ENCODE measurements at regions not wholly inside any gene's neighbourhood (a gene's known extent, or its start where the extent isn't known, plus 50 kb on each side); places are given as distances from the start of the nearest gene placed in this dataset.
"Not testable (repeated sequence)": the region's sequence is repeated elsewhere in the genome, so short reads cannot be mapped to it uniquely, and the experiment has no call there.

- Histone ChIP-seq H2AFZ (ENCODE audit: low read depth, low read length) (no peak overlapping the region), H3K4me3 (replicated peaks in 1 of 3; ENCODE audit: insufficient read depth in 1 of 3, low read depth in 1 of 3, low read length in 3 of 3) (no peak overlapping the region), H4K20me1 (replicated peaks; ENCODE audit: control insufficient read depth, extremely low read depth, insufficient read depth, low read length) (no peaks in the 10 kb centered on the region), H3K27ac (ENCODE audit: insufficient read depth, low read depth, low read length) (no peak overlapping the region), H3K4me1 (ENCODE audit: control insufficient read depth, extremely low read depth, insufficient read depth, low read length) (no peaks in the 10 kb centered on the region), H3K4me2 (ENCODE audit: insufficient read depth, low read length) (no peak overlapping the region), H3K9me1 (replicated peaks; ENCODE audit: control insufficient read depth, extremely low read depth, insufficient read depth, low read length) (no peaks in the 10 kb centered on the region), H3K79me2 (ENCODE audit: control insufficient read depth, insufficient read depth, low read length) (no peaks in the 10 kb centered on the region), H3K27me3 (ENCODE audit: control insufficient read depth in 2 of 2, insufficient read depth in 2 of 2, low read length in 2 of 2) (no peaks in the 10 kb centered on the region), H3K9ac (replicated peaks; ENCODE audit: extremely low read depth, insufficient read depth, low read length) (no peak overlapping the region), H3K36me3 (ENCODE audit: control insufficient read depth in 2 of 2, extremely low read depth in 1 of 2, insufficient read depth in 2 of 2, low read length in 2 of 2) (no peaks in the 10 kb centered on the region), H3K9me3 (replicated peaks; ENCODE audit: control insufficient read depth, insufficient read depth, low read length) (no peaks in the 10 kb centered on the region)
- DNase-seq (ENCODE audit: low read depth, low spot score): no peak
- CTCF ChIA-PET: interaction anchor here (1.1 kb wide), 1 partner anchor 96 kb away, joined by 4 read pairs; no protein-coding TSS in a partner anchor
- POLR2A ChIA-PET: no interaction called here
- dilution Hi-C loops (cut with MboI; ENCODE audit: extremely low pct_ligation_motif_present, low sequenced_read_pairs): no loop called here
- intact Hi-C loops (cut with micrococcal nuclease): no loop called here
- no TSS peak for BruUV-seq (replicated peaks)
- FAIRE-seq: no peak
- TF ChIP-seq, protein P1, sequence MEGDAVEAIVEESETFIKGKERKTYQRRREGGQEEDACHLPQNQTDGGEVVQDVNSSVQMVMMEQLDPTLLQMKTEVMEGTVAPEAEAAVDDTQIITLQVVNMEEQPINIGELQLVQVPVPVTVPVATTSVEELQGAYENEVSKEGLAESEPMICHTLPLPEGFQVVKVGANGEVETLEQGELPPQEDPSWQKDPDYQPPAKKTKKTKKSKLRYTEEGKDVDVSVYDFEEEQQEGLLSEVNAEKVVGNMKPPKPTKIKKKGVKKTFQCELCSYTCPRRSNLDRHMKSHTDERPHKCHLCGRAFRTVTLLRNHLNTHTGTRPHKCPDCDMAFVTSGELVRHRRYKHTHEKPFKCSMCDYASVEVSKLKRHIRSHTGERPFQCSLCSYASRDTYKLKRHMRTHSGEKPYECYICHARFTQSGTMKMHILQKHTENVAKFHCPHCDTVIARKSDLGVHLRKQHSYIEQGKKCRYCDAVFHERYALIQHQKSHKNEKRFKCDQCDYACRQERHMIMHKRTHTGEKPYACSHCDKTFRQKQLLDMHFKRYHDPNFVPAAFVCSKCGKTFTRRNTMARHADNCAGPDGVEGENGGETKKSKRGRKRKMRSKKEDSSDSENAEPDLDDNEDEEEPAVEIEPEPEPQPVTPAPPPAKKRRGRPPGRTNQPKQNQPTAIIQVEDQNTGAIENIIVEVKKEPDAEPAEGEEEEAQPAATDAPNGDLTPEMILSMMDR (IDR thresholded peaks at IDR 0.05; ENCODE audit: extremely low read depth in 1 of 2, insufficient read depth in 1 of 2, low read depth in 1 of 2, low read length in 2 of 2): no peak
- TF ChIP-seq MYC (IDR thresholded peaks at IDR 0.05; ENCODE audit: low read depth, low read length) (no peak), POLR2A (IDR thresholded peaks at IDR 0.05; ENCODE audit: low read depth, low read length) (no peak), GATA2 (IDR thresholded peaks at IDR 0.05; ENCODE audit: insufficient read depth, insufficient read length, low read depth, low read length) (no peak), FOS (IDR thresholded peaks at IDR 0.05; ENCODE audit: borderline replicate concordance, insufficient read depth, low read length) (no peak), JUN (IDR thresholded peaks at IDR 0.05; ENCODE audit: borderline replicate concordance, insufficient read depth, insufficient read length, low read depth) (no peak), POLR2AphosphoS5 (IDR thresholded peaks at IDR 0.05; ENCODE audit: insufficient read depth, low read depth, low read length) (no peak), EZH2 (IDR thresholded peaks at IDR 0.05; ENCODE audit: borderline replicate concordance, low read depth, low read length, severe bottlenecking) (no peak)
- TF ChIP-seq, protein P2, sequence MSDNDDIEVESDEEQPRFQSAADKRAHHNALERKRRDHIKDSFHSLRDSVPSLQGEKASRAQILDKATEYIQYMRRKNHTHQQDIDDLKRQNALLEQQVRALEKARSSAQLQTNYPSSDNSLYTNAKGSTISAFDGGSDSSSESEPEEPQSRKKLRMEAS (IDR thresholded peaks at IDR 0.05; ENCODE audit: insufficient read depth, insufficient read length): no peak
Observed at GRCh38 chr10:3954615-3955014, 169.6 kb upstream of the KLF6 start.

GRCh38 chr10:3954007-3954406 is 169.0 kb upstream of the KLF6 start:
- H3K9ac ChIP-seq (replicated peaks; ENCODE audit: extremely low read depth, insufficient read depth, low read length); H2AFZ ChIP-seq (ENCODE audit: low read depth, low read length); H3K36me3 ChIP-seq (ENCODE audit: control insufficient read depth in 2 of 2, extremely low read depth in 1 of 2, insufficient read depth in 2 of 2, low read length in 2 of 2); H3K9me3 ChIP-seq (replicated peaks; ENCODE audit: control insufficient read depth, insufficient read depth, low read length); H3K4me3 ChIP-seq (replicated peaks in 1 of 3; ENCODE audit: insufficient read depth in 1 of 3, low read depth in 1 of 3, low read length in 3 of 3); FAIRE-seq; POLR2A ChIA-PET; dilution Hi-C loops (cut with MboI; ENCODE audit: extremely low pct_ligation_motif_present, low sequenced_read_pairs); H3K79me2 ChIP-seq (ENCODE audit: control insufficient read depth, insufficient read depth, low read length); BruUV-seq (replicated peaks); H3K4me2 ChIP-seq (ENCODE audit: insufficient read depth, low read length); H3K27me3 ChIP-seq (ENCODE audit: control insufficient read depth in 2 of 2, insufficient read depth in 2 of 2, low read length in 2 of 2); H4K20me1 ChIP-seq (replicated peaks; ENCODE audit: control insufficient read depth, extremely low read depth, insufficient read depth, low read length); H3K4me1 ChIP-seq (ENCODE audit: control insufficient read depth, extremely low read depth, insufficient read depth, low read length); DNase-seq (ENCODE audit: low read depth, low spot score); H3K27ac ChIP-seq (ENCODE audit: insufficient read depth, low read depth, low read length); intact Hi-C loops (cut with micrococcal nuclease); H3K9me1 ChIP-seq (replicated peaks; ENCODE audit: control insufficient read depth, extremely low read depth, insufficient read depth, low read length): not testable (repeated sequence)
- CTCF ChIA-PET: interaction anchor here (1.1 kb wide), 1 partner anchor 97 kb away, joined by 4 read pairs; no protein-coding TSS in a partner anchor
